ENCODE measurements at regions not wholly inside any gene's neighbourhood (a gene's known extent, or its start where the extent isn't known, plus 50 kb on each side); places are given as distances from the start of the nearest gene placed in this dataset.

GRCh38 chr18:47458483-47458882 lies 207.0 kb upstream of the SKOR2 start:
- DNase-seq = no peak

GRCh38 chr18:47457614-47458013 lies 206.2 kb upstream of the SKOR2 start:
- DNase-seq = no peak

DNA sequence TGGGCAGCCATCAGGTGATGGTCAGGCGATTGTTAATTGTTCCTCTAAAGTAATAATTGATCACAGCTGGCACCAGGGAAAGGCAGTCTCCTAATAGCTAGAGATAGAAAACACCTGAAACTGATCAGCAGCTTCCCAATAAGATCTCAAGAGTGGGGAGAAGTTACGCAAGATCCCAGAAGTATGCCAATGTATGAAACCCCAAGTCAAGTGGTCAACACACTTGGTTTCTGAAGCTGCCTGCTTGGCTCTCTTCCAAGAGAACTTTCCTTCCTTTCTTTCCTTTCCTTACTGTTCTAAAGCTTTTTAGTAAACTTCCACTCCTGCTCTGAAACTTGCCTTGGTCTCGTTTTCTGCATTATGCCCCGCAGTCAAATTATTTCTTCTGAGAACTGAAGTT lies 201.6 kb upstream of the SKOR2 start:
- DNase-seq = no peak

- DNase-seq = no peak
Observed at GRCh38 chr18:47448956-47449355, 197.5 kb upstream of the SKOR2 start.

GRCh38 chr18:47441914-47442313 lies 190.5 kb upstream of the SKOR2 start:
- no peak for DNase-seq

DNA sequence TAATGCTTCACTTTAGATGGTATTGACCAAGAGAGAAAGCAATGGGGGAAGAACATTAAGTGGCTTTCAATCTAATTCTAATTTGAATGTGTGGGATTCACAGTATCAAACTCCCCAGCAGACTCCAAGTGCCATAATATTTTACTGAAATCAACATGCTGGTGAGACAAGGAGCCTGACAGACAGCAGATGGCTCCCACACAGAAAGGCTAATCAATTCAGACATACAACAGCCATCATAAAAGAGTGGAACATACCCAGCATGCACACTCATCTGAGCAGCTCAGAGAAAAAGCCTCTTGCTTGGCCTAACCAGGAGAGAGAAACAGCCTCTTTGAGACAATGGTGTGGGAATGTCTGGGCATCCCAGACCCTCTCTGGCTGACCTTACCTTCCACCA lies 186.5 kb upstream of the SKOR2 start:
- no peak for DNase-seq

DNA sequence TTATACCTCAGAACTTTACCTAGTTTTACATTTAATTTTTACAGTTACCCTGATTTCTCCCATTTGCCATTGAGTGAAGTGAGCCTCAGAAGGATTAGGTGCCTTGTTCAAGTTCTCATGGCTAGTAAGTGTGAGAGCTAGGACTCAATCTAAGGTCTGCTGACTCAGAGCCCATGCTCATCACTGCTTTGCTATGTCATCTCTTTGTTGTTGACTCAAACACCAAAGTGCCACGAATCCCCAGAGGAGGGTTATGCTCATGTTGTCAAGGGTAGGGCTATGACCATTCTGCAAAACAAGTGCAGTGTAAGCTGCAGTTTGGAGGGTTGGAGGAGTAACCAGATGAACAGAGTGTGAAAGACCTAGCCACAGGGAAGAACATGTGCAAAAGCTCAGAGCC lies 185.4 kb upstream of the SKOR2 start:
- DNase-seq = no peak

DNA sequence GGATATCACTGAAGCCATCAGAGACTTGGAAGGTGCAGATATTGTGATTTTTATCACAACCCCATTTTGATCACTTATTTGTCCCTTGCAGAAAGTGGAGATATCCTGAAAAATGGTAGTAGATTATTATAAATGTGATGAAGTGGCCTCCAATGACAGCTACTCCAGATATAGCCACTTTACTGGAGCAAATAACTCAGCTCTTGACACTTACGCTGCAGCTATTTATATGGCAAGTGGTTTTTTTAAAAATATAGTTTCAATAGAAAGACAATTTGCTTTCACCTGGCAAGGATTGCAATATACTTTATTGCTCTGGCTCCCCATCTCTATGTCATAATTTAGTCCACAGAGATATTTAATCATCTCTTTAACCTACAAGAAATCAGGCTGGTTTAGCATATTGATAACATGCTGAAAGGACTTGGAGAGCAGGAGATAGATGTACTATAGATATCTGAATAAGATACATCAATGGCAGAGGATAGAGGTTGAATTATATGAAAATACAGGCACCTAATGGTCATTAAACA lies 182.8 kb upstream of the SKOR2 start:
- no peak for DNase-seq

- no peak for DNase-seq
Observed at GRCh38 chr18:47427923-47428637, 176.6 kb upstream of the SKOR2 start.

DNA sequence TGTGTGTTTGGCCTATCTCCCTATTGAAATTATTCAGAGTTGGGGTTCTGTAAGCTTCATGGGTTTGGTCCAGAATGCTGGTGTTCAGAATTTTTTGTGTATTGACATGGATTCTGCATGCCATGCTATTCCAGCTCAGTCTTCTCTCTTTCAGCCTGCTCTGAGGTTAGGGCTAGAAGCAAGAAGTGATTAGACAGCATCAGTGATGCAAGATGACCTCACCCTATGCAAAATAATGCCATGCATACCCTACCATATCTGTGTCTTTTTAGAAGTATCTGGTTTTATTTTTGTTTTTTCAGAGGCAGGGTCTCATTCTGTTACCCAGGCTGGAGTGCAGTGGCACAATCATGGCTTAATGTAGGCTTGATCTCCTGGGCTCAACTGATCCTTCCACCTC lies 175.6 kb upstream of the SKOR2 start:
- DNase-seq = no peak

GRCh38 chr18:47425365-47425764 lies 173.9 kb upstream of the SKOR2 start:
- DNase-seq = no peak

DNA sequence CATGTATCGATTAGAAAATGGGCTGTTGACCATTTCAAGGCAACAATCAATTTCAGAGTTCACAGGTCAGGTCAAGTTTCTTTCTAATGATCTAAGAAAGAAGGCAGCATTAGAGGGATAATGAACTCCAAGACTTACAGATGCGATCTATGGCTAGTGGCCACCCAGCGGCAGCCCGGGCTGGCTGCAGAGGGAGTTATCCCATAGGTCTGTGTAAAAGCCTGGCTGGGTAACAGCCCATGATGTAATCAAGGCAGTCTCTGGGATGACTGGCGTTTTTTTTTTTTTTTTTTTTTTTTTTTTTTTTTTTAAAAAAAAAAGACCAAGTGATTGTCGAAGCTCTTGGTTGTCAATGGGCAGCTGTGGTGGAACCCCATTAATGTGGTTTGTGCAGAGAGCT lies 171.1 kb upstream of the SKOR2 start:
- DNase-seq = no peak

DNA sequence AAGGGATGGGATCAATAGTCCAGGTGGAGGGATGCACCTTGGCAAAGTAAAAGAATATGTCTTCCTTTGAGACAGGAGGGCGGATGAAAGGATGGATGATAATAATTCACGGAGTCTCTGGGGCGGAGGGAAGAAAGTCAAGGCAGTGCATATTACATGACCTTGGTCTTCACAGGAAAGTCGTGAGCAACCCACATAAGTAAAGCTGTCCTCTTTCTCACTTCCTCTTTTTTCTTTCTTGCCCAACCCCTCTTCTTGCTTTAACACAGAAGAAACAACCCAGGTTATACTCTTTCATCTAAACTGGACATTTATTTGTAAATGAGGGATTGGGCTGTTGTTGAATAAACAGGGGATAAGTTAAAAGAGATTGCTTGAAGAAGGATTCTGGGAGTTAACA lies 168.7 kb upstream of the SKOR2 start:
- DNase-seq = no peak

DNA sequence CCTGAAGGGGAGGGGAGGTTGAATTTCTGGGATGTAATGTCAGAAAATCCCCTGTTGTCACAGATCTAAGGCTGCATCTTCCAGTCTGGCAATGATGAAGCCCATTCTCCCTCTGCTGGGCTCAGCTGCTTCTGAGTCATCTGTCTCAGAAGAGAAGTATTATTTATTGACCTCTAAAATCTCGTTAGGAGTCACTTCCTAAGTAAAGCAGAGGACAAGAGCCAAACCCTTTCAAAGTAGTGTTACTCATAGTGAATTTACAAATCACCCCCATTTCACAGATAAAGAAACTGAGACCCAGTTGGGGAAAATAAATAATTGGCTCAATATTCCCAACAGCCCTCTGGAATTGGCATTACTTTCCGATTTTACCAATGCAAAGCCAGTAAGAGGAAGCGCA lies 167.3 kb upstream of the SKOR2 start:
- DNase-seq = no peak

- no peak for DNase-seq
Observed at GRCh38 chr18:47417807-47418206, 166.3 kb upstream of the SKOR2 start.

GRCh38 chr18:47415881-47416280 lies 164.4 kb upstream of the SKOR2 start:
- DNase-seq = no peak

DNA sequence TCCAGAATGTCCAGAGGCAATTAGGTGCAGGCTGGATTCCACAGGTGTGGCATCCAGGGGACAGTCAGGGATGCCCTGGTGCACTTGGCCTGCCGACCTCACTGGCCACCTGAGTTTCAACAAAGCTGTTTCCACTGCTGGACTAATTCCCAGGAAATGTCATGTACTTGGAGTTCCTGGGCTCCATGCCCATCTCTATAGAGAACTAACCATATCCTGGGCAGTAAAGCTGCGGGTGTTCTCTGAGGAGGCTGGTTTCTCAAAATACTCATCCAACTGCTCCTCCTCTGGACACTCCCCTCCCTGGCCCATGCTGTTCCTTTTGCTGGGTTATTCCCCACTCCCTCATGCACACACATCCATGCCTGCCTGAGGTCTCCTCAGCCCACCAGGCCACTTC lies 161.9 kb upstream of the SKOR2 start:
- no peak for DNase-seq

- no peak for DNase-seq
Observed at GRCh38 chr18:47412924-47413323, 161.5 kb upstream of the SKOR2 start.

- no peak for DNase-seq
Observed at GRCh38 chr18:47411159-47411558, 159.7 kb upstream of the SKOR2 start.

GRCh38 chr18:47410139-47410538 lies 158.7 kb upstream of the SKOR2 start:
- no peak for DNase-seq

DNA sequence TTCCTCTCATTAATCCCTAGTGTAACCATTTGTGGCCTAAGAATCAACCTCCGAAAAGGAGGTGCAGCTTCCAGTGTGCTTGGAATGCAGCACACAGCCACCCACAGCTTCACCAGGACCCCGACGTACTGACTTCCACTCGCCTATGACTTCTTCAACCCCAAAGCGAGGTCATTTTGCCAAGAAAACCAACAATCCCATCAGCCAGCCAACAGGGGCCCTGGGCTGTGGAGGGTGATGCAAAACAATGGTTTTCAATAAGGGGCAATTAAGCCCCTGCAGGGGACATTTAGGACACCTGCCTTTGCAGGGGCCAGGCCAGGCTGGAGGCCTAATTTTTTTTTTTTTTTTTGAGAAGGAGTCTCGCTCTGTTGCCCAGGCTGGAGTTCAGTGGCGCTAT lies 158.1 kb upstream of the SKOR2 start:
- DNase-seq = no peak

DNA sequence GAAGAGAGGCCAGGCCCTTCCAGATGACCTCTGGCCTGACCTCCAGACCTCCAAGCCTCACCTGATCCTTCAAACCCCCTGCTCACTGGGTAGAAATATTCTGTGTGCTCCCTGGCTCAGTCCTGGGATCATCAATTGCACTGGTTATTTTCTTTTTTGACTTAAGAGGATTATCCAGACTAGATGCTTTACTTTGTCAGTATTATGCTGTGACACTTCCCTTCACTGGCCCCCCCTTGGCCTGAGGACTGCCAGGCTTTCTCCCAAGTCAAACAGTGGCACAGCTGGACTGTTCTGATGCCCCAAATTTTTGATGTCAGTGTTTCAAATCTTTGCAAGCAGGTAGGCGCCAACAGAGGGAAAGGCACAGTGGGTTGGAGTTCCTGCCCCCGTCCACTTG lies 156.3 kb upstream of the SKOR2 start:
- no peak for DNase-seq

GRCh38 chr18:47404845-47405244 lies 153.4 kb upstream of the SKOR2 start:
- DNase-seq = no peak

- DNase-seq = no peak
Observed at GRCh38 chr18:47403949-47404348, 152.5 kb upstream of the SKOR2 start.

- no peak for DNase-seq
Observed at GRCh38 chr18:47403317-47403716, 151.9 kb upstream of the SKOR2 start.
